Activated naive CD8-positive, alpha-beta T cell treated with anti-CD3 and anti-CD28 coated beads, Interleukin-2, amount 10 ng/mL, durations not matched to agents 7 days and 5 days (primary cell): ENCODE measurements at regions not wholly inside any gene's neighbourhood (a gene's known extent, or its start where the extent isn't known, plus 50 kb on each side); places are given as distances from the start of the nearest gene placed in this dataset.
"Not testable (repeated sequence)": the region's sequence is repeated elsewhere in the genome, so short reads cannot be mapped to it uniquely, and the experiment has no call there.

Experiments used
- ATAC-seq: fragments of 150-1000 bp; cut with Tn5 transposase; one replicate; pipeline ENCODE4 v1.10.0; 2021; ENCODE audit warnings: low read depth, moderate library complexity
- POLR2A ChIA-PET: fragments of 350-600 bp; sonication (Branson Sonifier 250); formaldehyde crosslinking; loops from one replicate; lab custom pipeline; 2021; ENCODE audit warnings: antibody characterized with exemption; lab: Charles Lee
- DNase-seq: peaks from one replicate; pipeline ENCODE4 v3.0.0; 2021
- H3K27ac Mint-ChIP-seq: one replicate; pipeline ENCODE4 v1.8.0; 2022; ENCODE audit warnings: mild to moderate bottlenecking, mixed read lengths
- H3K27me3 Mint-ChIP-seq: one replicate; pipeline ENCODE4 v1.8.0; 2022; ENCODE audit warnings: mild to moderate bottlenecking, moderate library complexity, mixed read lengths
- H3K36me3 Mint-ChIP-seq: one replicate; pipeline ENCODE4 v1.8.0; 2021; ENCODE audit warnings: mild to moderate bottlenecking, mixed read lengths
- H3K4me1 Mint-ChIP-seq: one replicate; pipeline ENCODE4 v1.8.0; 2021; ENCODE audit warnings: mixed read lengths
- H3K4me3 Mint-ChIP-seq: one replicate; pipeline ENCODE4 v1.8.0; 2022; ENCODE audit warnings: mild to moderate bottlenecking, moderate library complexity, mixed read lengths
- H3K9me3 Mint-ChIP-seq: one replicate; pipeline ENCODE4 v1.8.0; 2021; ENCODE audit warnings: mixed read lengths

GRCh38 chr2:184114439-184114838, 483.9 kb upstream of the ZNF804A start:
- H3K27me3 Mint-ChIP-seq, result no peaks in the 10 kb centered on the region
- H3K27ac Mint-ChIP-seq, result no peak overlapping the region
- no peaks in the 10 kb centered on the region for H3K4me1 Mint-ChIP-seq
- ATAC-seq, result no peak
- no peak overlapping the region for H3K4me3 Mint-ChIP-seq
- no peak for DNase-seq
- H3K36me3 Mint-ChIP-seq, result no peaks in the 10 kb centered on the region
- POLR2A ChIA-PET, result no interaction called here
- H3K9me3 Mint-ChIP-seq, result no peaks in the 10 kb centered on the region

GRCh38 chr2:184119989-184120800, 478.1 kb upstream of the ZNF804A start:
- Mint-ChIP-seq H3K36me3 (no peaks in the 10 kb centered on the region), H3K4me1 (no peaks in the 10 kb centered on the region), H3K27ac (no peak overlapping the region), H3K4me3 (no peak overlapping the region), H3K27me3 (no peaks in the 10 kb centered on the region), H3K9me3 (no peaks in the 10 kb centered on the region)
- POLR2A ChIA-PET, result no interaction called here
- DNase-seq, result no peak
- no peak for ATAC-seq

GRCh38 chr2:184125867-184126266, 472.5 kb upstream of the ZNF804A start:
- Mint-ChIP-seq H3K4me3 (no peak overlapping the region), H3K4me1 (no peaks in the 10 kb centered on the region), H3K9me3 (peaks cover 2% of the 10 kb centered on the region), H3K27me3 (no peaks in the 10 kb centered on the region), H3K27ac (no peak overlapping the region), H3K36me3 (no peaks in the 10 kb centered on the region)
- ATAC-seq (no peak), DNase-seq (no peak)
- POLR2A ChIA-PET, result no interaction called here

- Mint-ChIP-seq H3K36me3 (no peaks in the 10 kb centered on the region), H3K4me1 (no peaks in the 10 kb centered on the region), H3K4me3 (no peak overlapping the region), H3K9me3 (peaks cover 8% of the 10 kb centered on the region), H3K27ac (no peak overlapping the region), H3K27me3 (no peaks in the 10 kb centered on the region)
- DNase-seq (no peak), ATAC-seq (no peak)
- POLR2A ChIA-PET, result no interaction called here
These were observed 469.3 kb upstream of the ZNF804A start for GRCh38 chr2:184129073-184129472.

- Mint-ChIP-seq H3K27ac (no peak overlapping the region), H3K36me3 (no peaks in the 10 kb centered on the region), H3K9me3 (peaks cover 6% of the 10 kb centered on the region), H3K4me3 (no peak overlapping the region), H3K27me3 (no peaks in the 10 kb centered on the region), H3K4me1 (no peaks in the 10 kb centered on the region)
- POLR2A ChIA-PET, result no interaction called here
- DNase-seq, result no peak
- ATAC-seq, result no peak
These were observed 460.4 kb upstream of the ZNF804A start for GRCh38 chr2:184137955-184138354.

GRCh38 chr2:184141866-184142265, 456.5 kb upstream of the ZNF804A start:
- H3K4me3 Mint-ChIP-seq, result no peak overlapping the region
- ATAC-seq (no peak), DNase-seq (no peak)
- POLR2A ChIA-PET, result no interaction called here
- H3K36me3 Mint-ChIP-seq, result no peaks in the 10 kb centered on the region
- no peaks in the 10 kb centered on the region for H3K9me3 Mint-ChIP-seq
- H3K27ac Mint-ChIP-seq, result no peak overlapping the region
- H3K27me3 Mint-ChIP-seq, result no peaks in the 10 kb centered on the region
- no peaks in the 10 kb centered on the region for H3K4me1 Mint-ChIP-seq

GRCh38 chr2:184154438-184154837, 443.9 kb upstream of the ZNF804A start:
- Mint-ChIP-seq H3K27ac (no peak overlapping the region), H3K27me3 (no peaks in the 10 kb centered on the region), H3K4me3 (no peak overlapping the region), H3K9me3 (peaks cover 7% of the 10 kb centered on the region), H3K4me1 (no peaks in the 10 kb centered on the region), H3K36me3 (no peaks in the 10 kb centered on the region)
- ATAC-seq (no peak), DNase-seq (no peak)
- POLR2A ChIA-PET, result no interaction called here

- Mint-ChIP-seq H3K4me3 (no peak overlapping the region), H3K36me3 (no peaks in the 10 kb centered on the region), H3K27me3 (no peaks in the 10 kb centered on the region), H3K27ac (no peak overlapping the region), H3K9me3 (peaks cover 2% of the 10 kb centered on the region), H3K4me1 (no peaks in the 10 kb centered on the region)
- DNase-seq, result no peak
- POLR2A ChIA-PET, result no interaction called here
- no peak for ATAC-seq
These were observed 442.5 kb upstream of the ZNF804A start for GRCh38 chr2:184155791-184156190.

GRCh38 chr2:184157141-184157540, 441.2 kb upstream of the ZNF804A start:
- H3K27me3 Mint-ChIP-seq, result no peaks in the 10 kb centered on the region
- ATAC-seq (no peak), DNase-seq (no peak)
- H3K36me3 Mint-ChIP-seq, result no peaks in the 10 kb centered on the region
- no peak overlapping the region for H3K27ac Mint-ChIP-seq
- H3K4me3 Mint-ChIP-seq, result no peak overlapping the region
- no peaks in the 10 kb centered on the region for H3K4me1 Mint-ChIP-seq
- POLR2A ChIA-PET, result no interaction called here
- H3K9me3 Mint-ChIP-seq, result peaks cover 2% of the 10 kb centered on the region

- no peak for ATAC-seq
- DNase-seq, result no peak
- Mint-ChIP-seq H3K4me3 (no peak overlapping the region), H3K4me1 (no peaks in the 10 kb centered on the region), H3K9me3 (peaks cover 6% of the 10 kb centered on the region), H3K27me3 (no peaks in the 10 kb centered on the region), H3K36me3 (no peaks in the 10 kb centered on the region), H3K27ac (no peak overlapping the region)
- POLR2A ChIA-PET, result no interaction called here
These were observed 435.9 kb upstream of the ZNF804A start for GRCh38 chr2:184162426-184162825.

GRCh38 chr2:184168823-184169222, 429.5 kb upstream of the ZNF804A start:
- H3K4me3 Mint-ChIP-seq, H3K9me3 Mint-ChIP-seq, POLR2A ChIA-PET, H3K4me1 Mint-ChIP-seq, ATAC-seq, H3K36me3 Mint-ChIP-seq, DNase-seq, H3K27ac Mint-ChIP-seq, H3K27me3 Mint-ChIP-seq: not testable (repeated sequence)

GRCh38 chr2:184169366-184169765, 429.0 kb upstream of the ZNF804A start:
- H3K27me3 Mint-ChIP-seq, result no peaks in the 10 kb centered on the region

GRCh38 chr2:184174493-184175104, 423.7 kb upstream of the ZNF804A start:
- DNase-seq (no peak), ATAC-seq (no peak)
- Mint-ChIP-seq H3K4me1 (no peaks in the 10 kb centered on the region), H3K36me3 (no peaks in the 10 kb centered on the region), H3K27me3 (no peaks in the 10 kb centered on the region), H3K9me3 (no peaks in the 10 kb centered on the region), H3K4me3 (no peak overlapping the region), H3K27ac (no peak overlapping the region)
- POLR2A ChIA-PET, result no interaction called here

More at GRCh38 chr2:184169366-184169765, 429.0 kb upstream of the ZNF804A start:
- Mint-ChIP-seq H3K4me3 (no peak overlapping the region), H3K27ac (no peak overlapping the region), H3K4me1 (no peaks in the 10 kb centered on the region), H3K36me3 (no peaks in the 10 kb centered on the region), H3K9me3 (peaks cover 5% of the 10 kb centered on the region)
- POLR2A ChIA-PET, result no interaction called here
- ATAC-seq, result no peak
- DNase-seq, result no peak

GRCh38 chr2:184178229-184178628, 420.1 kb upstream of the ZNF804A start:
- ATAC-seq (no peak), DNase-seq (no peak)
- Mint-ChIP-seq H3K27me3 (no peaks in the 10 kb centered on the region), H3K4me1 (no peaks in the 10 kb centered on the region), H3K36me3 (no peaks in the 10 kb centered on the region), H3K27ac (no peak overlapping the region), H3K9me3 (peaks cover under 1% of the 10 kb centered on the region), H3K4me3 (no peak overlapping the region)
- POLR2A ChIA-PET, result no interaction called here
